HepG2 (cell line): ENCODE measurements at regions not wholly inside any gene's neighbourhood (a gene's known extent, or its start where the extent isn't known, plus 50 kb on each side); places are given as distances from the start of the nearest gene placed in this dataset.

ENCODE experiments used
- ATAC-seq: fragments of 200-7000 bp; cut with Tn5 transposase; 3 replicates; pipeline ENCODE4 v1.9.1; 2020; ENCODE audit warnings: mild to moderate bottlenecking, moderate library complexity
- BruUV-seq: library from RNA; stranded (reverse); fragments of 400-500 nt; replicated peaks from 2 replicates; lab custom pipeline; 2021; lab: Mats Ljungman, UMichigan
- CTCF ChIA-PET: fragments of 300-600 bp; formaldehyde crosslinking; extraction: SDS; loops from one replicate; lab custom pipeline; 2021; ENCODE audit warnings: low total read pairs, inconsistent platforms, low intra/inter-chr PET ratio; lab: Yijun Ruan, JAX
- POLR2A ChIA-PET: fragments of 350-600 bp; sonication (Branson Sonifier 250); formaldehyde crosslinking; loops from one replicate; lab custom pipeline; 2020; ENCODE audit warnings: antibody characterized with exemption, inconsistent platforms; lab: Yijun Ruan, JAX
- DNase-seq: peaks from one replicate; pipeline ENCODE4 v3.0.0-alpha.2; 2015; ENCODE audit warnings: low spot score
- FAIRE-seq: peaks from 3 replicates; lab custom pipeline; 2011; peaks lifted over from hg19 to GRCh38; lab: Jason Lieb, UNC
- H2AFZ ChIP-seq: one replicate; pipeline ENCODE4 v1.6.1; 2011; ENCODE audit warnings: low read length, inconsistent platforms
- H3K27ac ChIP-seq: fragments of 300-600 bp; 3 replicates; pipeline ENCODE4 v1.8.0; 2011; ENCODE audit warnings: mixed run types, mild to moderate bottlenecking, mixed read lengths, low read length, inconsistent platforms; ENCODE audit not compliant: insufficient read depth; ENCODE audit errors: extremely low read length
- H3K27me3 ChIP-seq, 2 experiments: fragments of 200-600 bp in 1 of 2; 2 replicates in 1 of 2; 3 replicates in 1 of 2; pipeline versions ENCODE4 v1.6.0 to v1.8.0; 2011; ENCODE audit warnings: low read length in 2 of 2, mild to moderate bottlenecking in 2 of 2, moderate library complexity in 2 of 2, inconsistent platforms in 1 of 2; ENCODE audit not compliant: insufficient read depth in 2 of 2, control insufficient read depth in 1 of 2
- H3K36me3 ChIP-seq, 2 experiments: fragments of 200-600 bp in 1 of 2; replicated peaks in 1 of 2; 2 replicates in 1 of 2; 3 replicates in 1 of 2; pipeline versions ENCODE4 v1.5.1 to v1.8.0; 2011; ENCODE audit warnings: low read length in 2 of 2, inconsistent platforms in 1 of 2; ENCODE audit not compliant: insufficient read depth in 2 of 2, control insufficient read depth in 1 of 2
- H3K4me1 ChIP-seq: 2 replicates; pipeline ENCODE4 v1.5.1; 2012; ENCODE audit warnings: low read length, inconsistent platforms; ENCODE audit not compliant: insufficient read depth
- H3K4me2 ChIP-seq: 2 replicates; pipeline ENCODE4 v1.6.0; 2011; ENCODE audit warnings: low read depth, low read length, inconsistent platforms
- H3K4me3 ChIP-seq, 3 experiments: fragments of 200-600 bp in 1 of 3; sonication (generic), shearing (Covaris generic) in 1 of 3; replicated peaks in 1 of 3; 2 replicates each; pipeline ENCODE4 v1.5.1; 2011 to 2016; ENCODE audit warnings: low read length in 3 of 3, inconsistent platforms in 2 of 3, low read depth in 2 of 3, mild to moderate bottlenecking in 2 of 3, control low read depth in 1 of 3, mixed read lengths in 1 of 3; ENCODE audit not compliant: insufficient read depth in 1 of 3
- H3K79me2 ChIP-seq: one replicate; pipeline ENCODE4 v1.6.1; 2011; ENCODE audit warnings: low read length, inconsistent platforms; ENCODE audit not compliant: insufficient read depth
- H3K9ac ChIP-seq: 2 replicates; pipeline ENCODE4 v1.6.0; 2011; ENCODE audit warnings: mild to moderate bottlenecking, low read depth, low read length, inconsistent platforms; ENCODE audit not compliant: insufficient read depth
- H3K9me3 ChIP-seq: 2 replicates; pipeline ENCODE4 v1.5.1; 2012; ENCODE audit warnings: mild to moderate bottlenecking, low read length
- H4K20me1 ChIP-seq: 2 replicates; pipeline ENCODE4 v1.6.0; 2011; ENCODE audit warnings: inconsistent platforms, mild to moderate bottlenecking, low read length, moderate library complexity; ENCODE audit not compliant: insufficient read depth
- CC2D1A ChIP-seq: sonication (generic); formaldehyde crosslinking; IDR thresholded peaks from 2 replicates; pipeline ENCODE4 v1.8.1; 2023; ENCODE audit warnings: mild to moderate bottlenecking, missing genetic modification reagents
- CHD4 ChIP-seq: fragments of 200-600 bp; sonication (generic); IDR thresholded peaks from 2 replicates; pipeline ENCODE4 v1.7.0; 2017; ENCODE audit warnings: mild to moderate bottlenecking, low read length, borderline replicate concordance
- GTF3A ChIP-seq: sonication (generic); formaldehyde crosslinking; conservative IDR thresholded peaks from 2 replicates; pipeline ENCODE4 v1.4.0; 2020; ENCODE audit warnings: mild to moderate bottlenecking, missing genetic modification reagents
- MAZ ChIP-seq, 2 experiments: sonication (generic) in 1 of 2; formaldehyde crosslinking in 1 of 2; IDR thresholded peaks; 2 replicates each; pipeline versions ENCODE4 v1.5.0 to v1.6.1; 2012 to 2020; ENCODE audit warnings: low read depth in 2 of 2, mild to moderate bottlenecking in 2 of 2, borderline replicate concordance in 1 of 2, improper control_type of control experiment in 1 of 2, low read length in 1 of 2, missing genetic modification reagents in 1 of 2, moderate library complexity in 1 of 2
- MTA1 ChIP-seq: sonication (generic); formaldehyde crosslinking; IDR thresholded peaks from 2 replicates; pipeline ENCODE4 v1.4.0; 2020; ENCODE audit warnings: missing genetic modification reagents, mild to moderate bottlenecking, borderline replicate concordance
- ZNF337 ChIP-seq: sonication (generic); formaldehyde crosslinking; IDR thresholded peaks from 2 replicates; pipeline ENCODE4 v1.5.1; 2020; ENCODE audit warnings: missing genetic modification reagents, low read depth, mild to moderate bottlenecking, borderline replicate concordance
- ZNF451 ChIP-seq: sonication (generic); formaldehyde crosslinking; IDR thresholded peaks from 2 replicates; pipeline ENCODE4 v1.5.0; 2020; ENCODE audit warnings: mild to moderate bottlenecking, missing genetic modification reagents
- ZNF543 ChIP-seq: sonication (generic); formaldehyde crosslinking; IDR thresholded peaks from 2 replicates; pipeline ENCODE4 v1.4.0; 2020; ENCODE audit warnings: mild to moderate bottlenecking, missing genetic modification reagents
- WGBS: methylation state at CpG from one replicate; pipeline ENCODE4 v1.1.6; 2017; ENCODE audit warnings: low lambda C conversion rate; 5-methylcytosine and 5-hydroxymethylcytosine counted together
- in situ Hi-C: cut with HindIII; loops from 2 replicates; pipeline ENCODE4 v1.10.0; 2017; ENCODE audit warnings: low pct_unique_long_range_greater_than_20kb; ENCODE audit not compliant: extremely low pct_ligation_motif_present
- intact Hi-C: fragments of 100-400 bp; cut with micrococcal nuclease; formaldehyde crosslinking; loops from one replicate; pipeline ENCODE4 v1.10.0; 2022; ENCODE audit not compliant: unreplicated experiment
- TF ChIP-seq, protein P1 (sequence below): IDR thresholded peaks from 2 replicates; pipeline ENCODE4 v1.6.1; 2018; ENCODE audit warnings: missing genetic modification reagents
- TF ChIP-seq, protein P2 (sequence below): sonication (generic); formaldehyde crosslinking; IDR thresholded peaks from 2 replicates; pipeline ENCODE4 v1.4.0; 2020; ENCODE audit warnings: missing genetic modification reagents, mild to moderate bottlenecking, borderline replicate concordance

DNA sequence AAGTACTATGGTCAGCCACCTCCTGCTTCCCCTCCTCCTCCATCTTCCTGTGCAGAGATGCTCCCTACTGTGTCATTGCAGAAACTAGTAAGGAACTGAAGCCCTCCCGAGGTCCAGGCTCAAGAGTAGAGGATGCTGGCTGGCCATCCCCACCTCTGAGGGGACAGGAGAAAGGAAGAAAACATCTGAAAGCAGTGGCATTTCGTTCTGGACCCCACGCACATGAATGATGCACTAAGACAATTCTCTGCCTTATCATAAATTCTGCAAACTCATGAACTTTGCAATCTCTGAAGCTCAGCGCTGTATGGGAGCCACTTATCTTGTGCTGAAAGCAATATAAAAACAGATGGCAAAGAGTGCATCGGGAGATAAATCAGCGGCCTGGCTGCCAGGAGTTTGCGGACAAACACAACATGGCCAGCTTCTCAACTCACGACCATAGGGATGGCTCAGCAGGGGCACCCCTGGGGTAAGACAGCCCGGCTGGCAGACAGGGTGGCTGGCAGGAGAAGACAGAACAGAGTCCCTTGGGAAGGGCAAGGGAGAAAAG is 306.4 kb downstream of the NXPE2 start (continued):
- TF ChIP-seq ZNF451 (CRISPR knock-in tag), result no peak
- no peak for TF ChIP-seq ZNF337 (CRISPR knock-in tag)
- TF ChIP-seq, protein P1, sequence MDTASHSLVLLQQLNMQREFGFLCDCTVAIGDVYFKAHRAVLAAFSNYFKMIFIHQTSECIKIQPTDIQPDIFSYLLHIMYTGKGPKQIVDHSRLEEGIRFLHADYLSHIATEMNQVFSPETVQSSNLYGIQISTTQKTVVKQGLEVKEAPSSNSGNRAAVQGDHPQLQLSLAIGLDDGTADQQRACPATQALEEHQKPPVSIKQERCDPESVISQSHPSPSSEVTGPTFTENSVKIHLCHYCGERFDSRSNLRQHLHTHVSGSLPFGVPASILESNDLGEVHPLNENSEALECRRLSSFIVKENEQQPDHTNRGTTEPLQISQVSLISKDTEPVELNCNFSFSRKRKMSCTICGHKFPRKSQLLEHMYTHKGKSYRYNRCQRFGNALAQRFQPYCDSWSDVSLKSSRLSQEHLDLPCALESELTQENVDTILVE, result no peak
- no peak for TF ChIP-seq MAZ (IDR thresholded peaks at IDR 0.05; ENCODE audit: borderline replicate concordance, low read depth, low read length)
- no peak for TF ChIP-seq MAZ (CRISPR knock-in tag; IDR thresholded peaks at IDR 0.05; ENCODE audit: low read depth)
- no peak for TF ChIP-seq ZNF543 (CRISPR knock-in tag)

DNA sequence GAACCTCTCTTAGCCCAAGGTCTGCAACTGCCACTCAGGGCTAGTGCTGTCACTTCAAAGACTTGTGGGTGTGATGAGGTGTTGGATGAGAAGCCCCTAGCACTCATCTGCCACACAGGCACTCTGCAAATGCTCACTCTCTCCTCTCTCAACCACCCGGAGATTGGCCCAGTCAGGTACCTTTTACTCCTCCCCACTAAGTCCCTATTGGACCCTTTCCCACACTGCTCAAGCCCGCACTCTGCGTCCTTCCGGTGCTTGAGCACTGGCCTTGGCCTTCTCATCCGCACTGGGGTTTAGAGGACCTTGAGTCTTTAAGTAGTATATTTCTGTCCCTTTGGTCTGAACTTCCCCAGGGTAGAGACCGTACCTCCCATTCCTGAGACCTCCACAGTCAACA is 308.0 kb downstream of the NXPE2 start:
- no peaks in the 10 kb centered on the region for H4K20me1 ChIP-seq
- H3K79me2 ChIP-seq, result no peaks in the 10 kb centered on the region
- H3K4me1 ChIP-seq, result no peaks in the 10 kb centered on the region
- intact Hi-C loops, result no loop called here
- no peak for FAIRE-seq
- H3K27me3 ChIP-seq, result peaks cover 0 to 29% of the 10 kb centered on the region in 2 experiments; a peak in 4 of 5 replicates
- H2AFZ ChIP-seq, result no peak overlapping the region
- in situ Hi-C loops, result no loop called here
- TF ChIP-seq GTF3A (CRISPR knock-in tag) (no peak), MTA1 (CRISPR knock-in tag) (no peak), CHD4 (no peak), CC2D1A (CRISPR knock-in tag) (no peak)
- TF ChIP-seq, protein P2, sequence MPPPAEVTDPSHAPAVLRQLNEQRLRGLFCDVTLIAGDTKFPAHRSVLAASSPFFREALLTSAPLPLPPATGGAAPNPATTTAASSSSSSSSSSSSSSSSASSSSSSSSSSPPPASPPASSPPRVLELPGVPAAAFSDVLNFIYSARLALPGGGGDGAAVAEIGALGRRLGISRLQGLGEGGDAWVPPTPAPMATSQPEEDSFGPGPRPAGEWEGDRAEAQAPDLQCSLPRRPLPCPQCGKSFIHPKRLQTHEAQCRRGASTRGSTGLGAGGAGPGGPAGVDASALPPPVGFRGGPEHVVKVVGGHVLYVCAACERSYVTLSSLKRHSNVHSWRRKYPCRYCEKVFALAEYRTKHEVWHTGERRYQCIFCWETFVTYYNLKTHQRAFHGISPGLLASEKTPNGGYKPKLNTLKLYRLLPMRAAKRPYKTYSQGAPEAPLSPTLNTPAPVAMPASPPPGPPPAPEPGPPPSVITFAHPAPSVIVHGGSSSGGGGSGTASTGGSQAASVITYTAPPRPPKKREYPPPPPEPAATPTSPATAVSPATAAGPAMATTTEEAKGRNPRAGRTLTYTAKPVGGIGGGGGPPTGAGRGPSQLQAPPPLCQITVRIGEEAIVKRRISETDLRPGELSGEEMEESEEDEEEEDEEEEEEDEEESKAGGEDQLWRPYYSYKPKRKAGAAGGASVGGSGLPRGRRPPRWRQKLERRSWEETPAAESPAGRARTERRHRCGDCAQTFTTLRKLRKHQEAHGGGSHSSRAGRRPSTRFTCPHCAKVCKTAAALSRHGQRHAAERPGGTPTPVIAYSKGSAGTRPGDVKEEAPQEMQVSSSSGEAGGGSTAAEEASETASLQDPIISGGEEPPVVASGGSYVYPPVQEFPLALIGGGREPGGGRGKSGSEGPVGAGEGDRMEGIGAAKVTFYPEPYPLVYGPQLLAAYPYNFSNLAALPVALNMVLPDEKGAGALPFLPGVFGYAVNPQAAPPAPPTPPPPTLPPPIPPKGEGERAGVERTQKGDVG, result no peak
- TF ChIP-seq, all 625 proteins: peak for 0
- H3K27ac ChIP-seq, result no peak overlapping the region
- H3K4me2 ChIP-seq, result no peak overlapping the region
- ChIA-PET POLR2A (no interaction called here), CTCF (no interaction called here)
- no peak overlapping the region for H3K9ac ChIP-seq
- no peak for DNase-seq
- H3K4me3 ChIP-seq, result no peak overlapping the region
- no TSS peak for BruUV-seq
- no peak for ATAC-seq
- WGBS, result 49% methylated on average over 6 of the region's 6 CpGs
- H3K9me3 ChIP-seq, result no peaks in the 10 kb centered on the region
- no peaks in the 10 kb centered on the region for H3K36me3 ChIP-seq
